Activated naive CD8-positive, alpha-beta T cell treated with anti-CD3 and anti-CD28 coated beads, Interleukin-2, amount 50 U/mL, for 24 hours (primary cell): ENCODE measurements at regions not wholly inside any gene's neighbourhood (a gene's known extent, or its start where the extent isn't known, plus 50 kb on each side); places are given as distances from the start of the nearest gene placed in this dataset.

Experiments
- ATAC-seq: fragments of 150-1000 bp; cut with Tn5 transposase; one replicate; pipeline ENCODE4 v1.10.0; 2021
- DNase-seq: peaks from one replicate; pipeline ENCODE4 v3.0.0; 2021
- H3K27ac Mint-ChIP-seq: one replicate; pipeline ENCODE4 v1.8.0; 2021; ENCODE audit warnings: mild to moderate bottlenecking, mixed read lengths
- H3K27me3 Mint-ChIP-seq: one replicate; pipeline ENCODE4 v1.8.0; 2021; ENCODE audit warnings: mixed read lengths
- H3K36me3 Mint-ChIP-seq: one replicate; pipeline ENCODE4 v1.8.0; 2021; ENCODE audit warnings: low read depth, mixed read lengths
- H3K4me1 Mint-ChIP-seq: one replicate; pipeline ENCODE4 v1.8.0; 2021; ENCODE audit warnings: mixed read lengths
- H3K4me3 Mint-ChIP-seq: one replicate; pipeline ENCODE4 v1.8.0; 2021; ENCODE audit warnings: mild to moderate bottlenecking, moderate library complexity, mixed read lengths
- H3K9me3 Mint-ChIP-seq: one replicate; pipeline ENCODE4 v1.8.0; 2021; ENCODE audit warnings: mixed read lengths

GRCh38 chr11:115942011-115942410 lies 437.8 kb upstream of the CADM1 start:
- H3K9me3 Mint-ChIP-seq: no peaks in the 10 kb centered on the region
- DNase-seq: no peak
- ATAC-seq: no peak
- H3K27ac Mint-ChIP-seq: no peak overlapping the region
- no peaks in the 10 kb centered on the region for H3K4me1 Mint-ChIP-seq
- no peaks in the 10 kb centered on the region for H3K27me3 Mint-ChIP-seq
- no peak overlapping the region for H3K4me3 Mint-ChIP-seq
- no peaks in the 10 kb centered on the region for H3K36me3 Mint-ChIP-seq

- ATAC-seq (no peak), DNase-seq (no peak)
- no peak overlapping the region for H3K27ac Mint-ChIP-seq
- no peaks in the 10 kb centered on the region for H3K4me1 Mint-ChIP-seq
- no peaks in the 10 kb centered on the region for H3K36me3 Mint-ChIP-seq
- H3K9me3 Mint-ChIP-seq: no peaks in the 10 kb centered on the region
- H3K4me3 Mint-ChIP-seq: no peak overlapping the region
- H3K27me3 Mint-ChIP-seq: no peaks in the 10 kb centered on the region
Observed at GRCh38 chr11:115941481-115941993, 437.3 kb upstream of the CADM1 start.

DNA sequence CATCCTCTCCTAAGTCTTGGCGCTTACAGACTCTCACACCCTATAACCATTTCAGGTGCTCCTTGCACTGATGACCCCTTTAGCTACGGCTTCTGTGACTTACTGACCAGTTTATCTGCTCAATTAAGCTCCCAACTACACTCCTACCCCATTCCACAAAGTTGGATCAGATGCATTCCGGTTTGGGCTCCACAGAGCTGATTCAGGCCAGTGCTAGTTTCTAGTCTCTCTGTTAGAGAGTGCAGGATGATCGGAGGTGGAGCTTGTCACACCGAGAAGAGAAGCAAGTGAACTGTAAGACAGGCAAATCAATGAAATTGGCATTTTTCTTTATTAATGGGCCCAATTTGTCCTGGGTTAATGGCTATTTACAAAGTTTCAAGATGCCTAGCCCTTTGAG lies 436.8 kb upstream of the CADM1 start:
- no peak for DNase-seq
- ATAC-seq: no peak
- no peaks in the 10 kb centered on the region for H3K36me3 Mint-ChIP-seq
- no peaks in the 10 kb centered on the region for H3K27me3 Mint-ChIP-seq
- H3K4me3 Mint-ChIP-seq: no peak overlapping the region
- no peak overlapping the region for H3K27ac Mint-ChIP-seq
- no peaks in the 10 kb centered on the region for H3K4me1 Mint-ChIP-seq
- H3K9me3 Mint-ChIP-seq: no peaks in the 10 kb centered on the region

DNA sequence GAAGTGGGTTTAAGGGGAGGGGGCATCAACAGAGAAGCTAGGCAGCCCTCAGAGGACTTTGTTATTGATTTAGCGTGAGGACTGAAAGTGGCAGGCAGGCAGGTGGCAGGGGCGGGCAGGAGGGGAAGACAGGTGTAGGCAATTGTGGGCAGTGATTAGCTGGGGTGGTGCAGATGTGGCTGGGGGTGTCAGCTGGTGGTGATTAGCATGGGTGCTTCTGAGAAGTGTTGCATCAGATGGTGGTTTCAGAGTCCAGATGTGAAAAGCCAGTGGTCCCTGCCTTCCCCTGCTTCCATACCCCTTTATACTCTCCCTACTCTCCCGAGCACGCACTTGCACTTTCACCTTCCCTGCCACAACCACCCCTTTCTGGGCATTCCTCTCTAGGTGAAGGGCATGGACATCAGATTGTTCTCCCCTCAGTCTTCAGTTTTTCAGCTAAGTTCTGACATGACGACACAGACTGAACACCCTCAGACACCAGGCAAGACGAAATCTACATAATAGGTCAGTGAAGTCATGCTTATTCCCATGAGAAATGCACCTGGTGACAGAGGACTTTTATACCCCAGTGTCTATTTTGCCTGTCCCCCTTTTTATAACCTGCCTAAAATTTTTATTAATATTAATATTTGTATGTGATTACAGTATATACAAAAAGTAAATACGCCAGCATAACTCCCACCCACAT lies 435.7 kb upstream of the CADM1 start:
- ATAC-seq: no peak

GRCh38 chr11:115939104-115939730 lies 435.0 kb upstream of the CADM1 start:
- no peak for DNase-seq
- Mint-ChIP-seq H3K4me3 (no peak overlapping the region), H3K27me3 (peaks cover 2% of the 10 kb centered on the region), H3K27ac (no peak overlapping the region), H3K9me3 (no peaks in the 10 kb centered on the region), H3K36me3 (no peaks in the 10 kb centered on the region), H3K4me1 (no peaks in the 10 kb centered on the region)
- no peak for ATAC-seq

More for the DNA sequence above, 435.7 kb upstream of the CADM1 start:
- Mint-ChIP-seq H3K27me3 (no peaks in the 10 kb centered on the region), H3K4me3 (no peak overlapping the region), H3K9me3 (no peaks in the 10 kb centered on the region), H3K4me1 (no peaks in the 10 kb centered on the region), H3K36me3 (no peaks in the 10 kb centered on the region), H3K27ac (no peak overlapping the region)
- no peak for DNase-seq

GRCh38 chr11:115933564-115933963 lies 429.3 kb upstream of the CADM1 start:
- Mint-ChIP-seq H3K4me3 (no peak overlapping the region), H3K9me3 (no peaks in the 10 kb centered on the region), H3K27ac (no peak overlapping the region), H3K36me3 (no peaks in the 10 kb centered on the region), H3K4me1 (no peaks in the 10 kb centered on the region), H3K27me3 (peaks cover 6% of the 10 kb centered on the region)
- ATAC-seq (no peak), DNase-seq (no peak)

- no peaks in the 10 kb centered on the region for H3K36me3 Mint-ChIP-seq
- DNase-seq (no peak), ATAC-seq (no peak)
- no peak overlapping the region for H3K4me3 Mint-ChIP-seq
- peaks cover 6% of the 10 kb centered on the region for H3K9me3 Mint-ChIP-seq
- H3K27me3 Mint-ChIP-seq: peaks cover 17% of the 10 kb centered on the region
- H3K4me1 Mint-ChIP-seq: no peaks in the 10 kb centered on the region
- H3K27ac Mint-ChIP-seq: no peak overlapping the region
Observed at GRCh38 chr11:115931548-115932083, 427.4 kb upstream of the CADM1 start.

DNA sequence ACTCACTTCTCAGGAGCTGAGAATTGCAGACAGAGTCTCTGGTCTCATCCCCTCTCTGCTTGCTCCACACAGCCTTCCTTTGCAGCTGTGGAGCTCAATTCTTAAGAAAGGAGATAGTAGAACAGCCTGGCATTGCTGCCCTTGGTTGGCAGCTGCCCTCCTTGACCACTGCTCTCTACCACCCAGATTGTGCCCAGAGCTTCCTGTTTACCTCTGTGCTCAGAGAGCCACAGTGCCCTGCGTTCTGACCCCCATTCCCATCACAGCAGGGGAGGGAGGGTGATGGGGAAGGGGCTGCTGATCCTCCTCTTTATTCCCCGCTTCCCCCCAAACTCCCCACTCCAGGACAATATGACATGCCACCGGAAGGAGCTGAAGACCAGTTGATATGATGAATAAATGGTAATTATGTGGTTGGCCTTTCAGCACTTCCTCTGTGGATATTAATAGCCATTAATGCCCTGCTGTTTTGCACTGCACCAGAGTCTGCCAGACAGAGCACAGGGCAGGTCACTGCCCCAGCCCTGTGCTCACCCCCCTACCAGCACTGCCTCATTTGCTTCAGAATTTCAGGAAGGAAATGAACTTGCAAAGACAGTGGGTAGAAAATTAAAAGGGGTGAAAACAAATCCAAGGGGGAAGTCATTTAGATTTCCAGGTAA lies 426.8 kb upstream of the CADM1 start:
- peaks cover 17% of the 10 kb centered on the region for H3K27me3 Mint-ChIP-seq
- DNase-seq (no peak), ATAC-seq (no peak)
- peaks cover 11% of the 10 kb centered on the region for H3K9me3 Mint-ChIP-seq
- H3K4me3 Mint-ChIP-seq: no peak overlapping the region
- H3K27ac Mint-ChIP-seq: no peak overlapping the region
- H3K4me1 Mint-ChIP-seq: peaks cover 4% of the 10 kb centered on the region
- H3K36me3 Mint-ChIP-seq: no peaks in the 10 kb centered on the region

- Mint-ChIP-seq H3K9me3 (peaks cover 11% of the 10 kb centered on the region), H3K4me3 (no peak overlapping the region), H3K27ac (no peak overlapping the region), H3K36me3 (no peaks in the 10 kb centered on the region), H3K27me3 (peaks cover 17% of the 10 kb centered on the region), H3K4me1 (peaks cover 10% of the 10 kb centered on the region)
- ATAC-seq (no peak), DNase-seq (no peak)
Observed at GRCh38 chr11:115930291-115930690, 426.1 kb upstream of the CADM1 start.

DNA sequence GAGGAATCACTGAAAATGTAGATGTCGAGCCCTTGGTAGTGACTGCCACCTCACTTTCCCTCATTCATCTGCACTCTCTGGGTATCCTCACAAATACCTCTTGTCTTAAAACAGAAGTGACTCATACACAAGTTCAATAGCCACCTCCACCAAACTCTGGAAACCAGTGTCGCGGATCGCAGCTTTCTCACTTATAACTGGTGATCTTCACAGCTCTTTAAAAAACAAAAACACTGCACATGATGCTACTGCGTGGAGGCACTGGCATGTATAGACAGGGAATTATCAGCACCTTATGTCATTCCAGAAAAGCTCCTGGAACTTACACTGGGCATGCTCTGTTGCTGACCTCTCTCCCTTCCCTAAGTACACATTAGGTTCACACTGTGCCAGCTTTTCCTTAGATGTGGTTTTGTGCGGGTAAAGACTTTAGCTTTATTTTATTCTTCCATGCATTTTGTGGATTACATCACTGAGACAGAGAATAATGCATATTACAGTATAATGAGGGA lies 425.5 kb upstream of the CADM1 start:
- Mint-ChIP-seq H3K27me3 (peaks cover 17% of the 10 kb centered on the region), H3K4me1 (peaks cover 13% of the 10 kb centered on the region), H3K9me3 (peaks cover 11% of the 10 kb centered on the region), H3K27ac (no peak overlapping the region), H3K36me3 (no peaks in the 10 kb centered on the region), H3K4me3 (no peak overlapping the region)
- ATAC-seq (no peak), DNase-seq (no peak)

GRCh38 chr11:115928811-115929210 lies 424.6 kb upstream of the CADM1 start:
- Mint-ChIP-seq H3K36me3 (no peaks in the 10 kb centered on the region), H3K27ac (no peak overlapping the region), H3K9me3 (peaks cover 11% of the 10 kb centered on the region), H3K4me1 (peaks cover 15% of the 10 kb centered on the region), H3K4me3 (no peak overlapping the region), H3K27me3 (peaks cover 14% of the 10 kb centered on the region)
- DNase-seq (no peak), ATAC-seq (no peak)

- Mint-ChIP-seq H3K27ac (no peak overlapping the region), H3K9me3 (peaks cover 11% of the 10 kb centered on the region), H3K27me3 (peaks cover 14% of the 10 kb centered on the region), H3K36me3 (no peaks in the 10 kb centered on the region), H3K4me3 (no peak overlapping the region), H3K4me1 (peaks cover 15% of the 10 kb centered on the region)
- no peak for DNase-seq
- no peak for ATAC-seq
Observed at GRCh38 chr11:115927823-115928329, 423.7 kb upstream of the CADM1 start.

DNA sequence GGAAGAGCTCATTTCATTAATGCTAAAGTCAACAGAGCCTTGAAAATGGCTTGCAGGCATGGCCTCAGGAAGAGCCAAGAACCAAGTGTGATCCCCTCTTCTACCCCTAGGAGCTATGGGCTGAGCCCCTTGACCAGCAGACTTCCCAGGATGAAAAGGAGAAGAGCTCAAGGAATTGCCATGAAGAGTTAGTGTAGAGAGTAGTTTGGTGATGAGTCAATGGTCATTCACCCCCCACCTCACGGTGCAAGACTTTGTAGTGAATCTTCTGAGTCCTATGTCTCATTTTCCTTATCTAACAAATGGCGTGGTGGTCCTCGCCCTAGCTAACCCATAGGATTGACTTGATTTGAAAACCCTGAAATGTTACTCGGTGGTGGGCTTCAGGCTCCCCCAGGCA lies 422.4 kb upstream of the CADM1 start:
- Mint-ChIP-seq H3K27ac (no peak overlapping the region), H3K9me3 (peaks cover 11% of the 10 kb centered on the region), H3K27me3 (peaks cover 23% of the 10 kb centered on the region), H3K36me3 (no peaks in the 10 kb centered on the region), H3K4me1 (peaks cover 15% of the 10 kb centered on the region), H3K4me3 (no peak overlapping the region)
- no peak for DNase-seq
- no peak for ATAC-seq

GRCh38 chr11:115926138-115926537 lies 421.9 kb upstream of the CADM1 start:
- Mint-ChIP-seq H3K27ac (no peak overlapping the region), H3K4me3 (no peak overlapping the region), H3K36me3 (no peaks in the 10 kb centered on the region), H3K27me3 (peaks cover 23% of the 10 kb centered on the region), H3K9me3 (peaks cover 11% of the 10 kb centered on the region), H3K4me1 (peaks cover 15% of the 10 kb centered on the region)
- ATAC-seq (no peak), DNase-seq (no peak)
